ENCODE measurements at regions not wholly inside any gene's neighbourhood (a gene's known extent, or its start where the extent isn't known, plus 50 kb on each side); places are given as distances from the start of the nearest gene placed in this dataset.
"Not testable (repeated sequence)": the region's sequence is repeated elsewhere in the genome, so short reads cannot be mapped to it uniquely, and the experiment has no call there.

DNA sequence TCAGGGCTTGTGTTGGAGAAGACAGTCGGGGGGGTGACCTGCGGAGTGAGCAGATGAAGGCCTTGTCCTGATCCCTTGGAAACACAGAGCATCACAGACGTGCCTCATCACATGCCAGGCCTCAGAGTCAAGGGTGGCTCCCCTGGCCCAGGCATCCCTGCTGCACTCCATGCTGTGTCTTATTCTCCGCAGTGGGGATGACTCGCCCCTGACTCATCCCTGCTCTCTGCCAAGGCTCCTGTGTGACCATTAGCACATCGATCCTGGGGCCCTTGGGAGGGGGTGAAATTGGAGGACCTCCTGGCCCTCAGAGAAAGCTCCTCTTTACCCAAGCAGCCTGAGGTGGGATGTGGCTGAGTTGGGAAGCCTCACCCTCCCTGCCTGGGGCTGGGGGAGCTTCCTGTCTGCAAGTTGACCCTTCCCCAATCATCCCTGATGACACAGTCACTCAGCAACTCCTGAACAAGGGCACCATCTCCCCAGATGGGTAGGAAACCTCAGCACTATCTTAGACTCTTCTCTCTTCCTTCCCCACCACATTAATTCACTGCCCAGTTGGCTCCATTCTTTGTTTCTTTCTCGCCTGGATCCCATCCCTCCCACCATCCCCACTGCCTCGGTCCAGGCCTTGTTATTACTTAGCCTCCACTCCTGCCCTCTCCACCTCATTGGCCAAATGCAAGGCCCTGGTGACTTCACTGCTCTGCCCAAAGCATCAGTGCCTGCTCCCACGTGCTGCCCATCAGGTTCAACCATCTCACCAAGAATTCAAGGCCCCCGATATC lies 74.6 kb downstream of the CAMK2N1 start:
- H3K4me3 ChIP-seq (ENCODE audit: low read depth, low read length): no peak overlapping the region
- TF ChIP-seq CTCF (IDR thresholded peaks at IDR 0.05; ENCODE audit: low read depth, low read length, missing control alignments): no peak
- DNase-seq (ENCODE audit: low read depth): no peak

DNA sequence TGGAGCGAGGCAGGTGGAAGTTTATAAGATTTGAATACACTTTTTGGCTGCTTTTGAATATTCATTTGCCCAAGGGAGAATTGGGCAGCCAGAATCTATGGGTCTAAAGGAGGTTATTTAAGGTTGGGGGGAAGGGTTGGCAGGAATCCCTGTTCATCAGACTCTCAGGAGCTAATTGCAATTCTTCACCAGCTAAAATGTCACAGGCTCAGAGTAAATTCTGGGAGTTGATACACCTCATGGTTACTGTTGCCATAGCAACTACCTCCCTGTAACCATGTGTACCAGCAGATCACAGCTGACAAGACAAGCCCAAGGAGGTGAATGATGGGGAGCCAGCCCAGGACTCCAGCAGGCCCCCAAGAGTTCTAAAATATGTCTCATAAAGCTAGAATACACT lies 75.5 kb downstream of the CAMK2N1 start:
- no peak overlapping the region for H3K4me3 ChIP-seq (ENCODE audit: low read depth, low read length)
- no peak for DNase-seq (ENCODE audit: low read depth)
- TF ChIP-seq CTCF (IDR thresholded peaks at IDR 0.05; ENCODE audit: low read depth, low read length, missing control alignments): no peak

DNA sequence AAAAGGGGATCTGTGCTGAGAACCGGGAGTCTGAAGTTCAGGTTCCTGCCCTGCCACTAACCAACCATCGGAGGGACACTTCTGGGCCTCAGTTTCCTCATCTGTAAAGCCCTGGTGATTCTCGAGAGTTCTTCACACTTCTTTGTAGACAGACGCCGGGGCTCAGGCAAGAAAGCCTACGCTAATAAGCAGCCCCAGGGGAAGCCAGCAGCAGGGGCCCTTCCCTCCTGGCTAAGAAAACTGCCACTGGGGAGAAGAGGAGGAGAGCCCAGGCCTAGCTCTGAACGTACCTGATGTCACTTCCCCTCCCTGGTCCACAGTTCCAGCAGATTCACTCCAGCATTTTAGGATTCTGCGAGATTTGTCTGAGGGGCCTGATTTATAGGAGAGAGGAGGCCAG lies 76.0 kb downstream of the CAMK2N1 start:
- no peak for DNase-seq (ENCODE audit: low read depth)
- H3K4me3 ChIP-seq (ENCODE audit: low read depth, low read length): no peak overlapping the region
- TF ChIP-seq CTCF (IDR thresholded peaks at IDR 0.05; ENCODE audit: low read depth, low read length, missing control alignments): no peak

DNA sequence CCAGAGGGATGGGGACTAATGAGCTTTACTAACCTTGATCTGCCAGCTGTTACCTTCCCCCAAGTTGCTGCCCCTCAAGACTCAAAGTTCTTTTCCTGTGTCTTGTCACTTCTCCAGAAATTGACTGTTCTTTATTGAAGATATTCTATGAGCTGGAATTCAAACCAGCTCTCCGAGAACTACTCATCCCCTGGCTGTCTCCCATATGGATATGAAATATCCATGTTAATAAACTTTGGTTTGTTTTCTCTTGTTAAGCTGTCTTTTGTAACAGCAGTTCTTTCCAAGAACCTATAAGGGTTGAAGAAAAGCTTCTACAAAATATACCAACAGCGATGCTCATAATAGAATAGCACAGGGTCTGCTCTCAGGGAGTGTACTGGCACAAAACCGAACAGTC lies 77.0 kb downstream of the CAMK2N1 start:
- no peak overlapping the region for H3K4me3 ChIP-seq (ENCODE audit: low read depth, low read length)
- TF ChIP-seq CTCF (IDR thresholded peaks at IDR 0.05; ENCODE audit: low read depth, low read length, missing control alignments): no peak
- DNase-seq (ENCODE audit: low read depth): no peak

GRCh38 chr1:20408133-20408650 lies 77.8 kb downstream of the CAMK2N1 start:
- H3K4me3 ChIP-seq (ENCODE audit: low read depth, low read length): not testable (repeated sequence)

GRCh38 chr1:20405893-20406604 lies 80.0 kb downstream of the CAMK2N1 start:
- H3K4me3 ChIP-seq (ENCODE audit: low read depth, low read length): no peak overlapping the region
- no peak for DNase-seq (ENCODE audit: low read depth)
- TF ChIP-seq CTCF (IDR thresholded peaks at IDR 0.05; ENCODE audit: low read depth, low read length, missing control alignments): no peak

More at GRCh38 chr1:20408133-20408650, 77.8 kb downstream of the CAMK2N1 start:
- not testable (repeated sequence) for DNase-seq (ENCODE audit: low read depth)

- DNase-seq (ENCODE audit: low read depth): no peak
Observed at GRCh38 chr1:20405051-20405754, 80.8 kb downstream of the CAMK2N1 start.

More at GRCh38 chr1:20405051-20405754, 80.8 kb downstream of the CAMK2N1 start:
- TF ChIP-seq CTCF (IDR thresholded peaks at IDR 0.05; ENCODE audit: low read depth, low read length, missing control alignments): no peak
- no peak overlapping the region for H3K4me3 ChIP-seq (ENCODE audit: low read depth, low read length)
